ENCODE measurements at regions not wholly inside any gene's neighbourhood (a gene's known extent, or its start where the extent isn't known, plus 50 kb on each side); places are given as distances from the start of the nearest gene placed in this dataset.
A peak's percentile ranks its signal among the peaks of the same experiment; 100 is the strongest.

DNA sequence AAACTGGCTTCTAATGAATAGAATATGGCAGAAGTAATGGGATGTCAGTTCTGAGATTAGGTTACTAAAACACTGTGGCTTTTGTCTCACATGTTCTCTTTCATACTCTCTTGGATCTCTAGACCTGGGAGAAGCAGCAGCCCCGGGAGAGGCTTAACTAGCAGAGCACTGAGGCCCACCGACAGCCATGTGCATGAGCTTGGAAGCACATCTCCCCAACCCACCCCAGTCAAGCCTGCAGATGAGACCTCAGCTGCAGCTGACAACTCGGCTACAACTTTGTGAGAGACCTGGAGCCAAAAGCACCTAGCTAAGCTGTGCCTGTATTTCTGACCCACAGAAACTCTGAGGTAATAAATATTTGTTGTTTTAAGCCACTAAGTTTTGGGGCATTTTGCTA lies 100.8 kb downstream of the TRIM29 start:
- no peak for DNase-seq
- H3K9ac ChIP-seq (ENCODE audit: low read depth in 2 of 2, low read length in 2 of 2), result no peak overlapping the region
- H3K27me3 ChIP-seq, result no peaks in the 10 kb centered on the region
- H3K4me1 ChIP-seq, result no peaks in the 10 kb centered on the region
- intact Hi-C loops (cut with DNase I), result no loop called here
- H3K36me3 ChIP-seq, result no peaks in the 10 kb centered on the region
- no peak overlapping the region for H3K27ac ChIP-seq
- TF ChIP-seq, protein P1, sequence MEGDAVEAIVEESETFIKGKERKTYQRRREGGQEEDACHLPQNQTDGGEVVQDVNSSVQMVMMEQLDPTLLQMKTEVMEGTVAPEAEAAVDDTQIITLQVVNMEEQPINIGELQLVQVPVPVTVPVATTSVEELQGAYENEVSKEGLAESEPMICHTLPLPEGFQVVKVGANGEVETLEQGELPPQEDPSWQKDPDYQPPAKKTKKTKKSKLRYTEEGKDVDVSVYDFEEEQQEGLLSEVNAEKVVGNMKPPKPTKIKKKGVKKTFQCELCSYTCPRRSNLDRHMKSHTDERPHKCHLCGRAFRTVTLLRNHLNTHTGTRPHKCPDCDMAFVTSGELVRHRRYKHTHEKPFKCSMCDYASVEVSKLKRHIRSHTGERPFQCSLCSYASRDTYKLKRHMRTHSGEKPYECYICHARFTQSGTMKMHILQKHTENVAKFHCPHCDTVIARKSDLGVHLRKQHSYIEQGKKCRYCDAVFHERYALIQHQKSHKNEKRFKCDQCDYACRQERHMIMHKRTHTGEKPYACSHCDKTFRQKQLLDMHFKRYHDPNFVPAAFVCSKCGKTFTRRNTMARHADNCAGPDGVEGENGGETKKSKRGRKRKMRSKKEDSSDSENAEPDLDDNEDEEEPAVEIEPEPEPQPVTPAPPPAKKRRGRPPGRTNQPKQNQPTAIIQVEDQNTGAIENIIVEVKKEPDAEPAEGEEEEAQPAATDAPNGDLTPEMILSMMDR (IDR thresholded peaks at IDR 0.05), result no peak
- H3K4me3 ChIP-seq, result no peak overlapping the region
- no peaks in the 10 kb centered on the region for H3K9me3 ChIP-seq

DNA sequence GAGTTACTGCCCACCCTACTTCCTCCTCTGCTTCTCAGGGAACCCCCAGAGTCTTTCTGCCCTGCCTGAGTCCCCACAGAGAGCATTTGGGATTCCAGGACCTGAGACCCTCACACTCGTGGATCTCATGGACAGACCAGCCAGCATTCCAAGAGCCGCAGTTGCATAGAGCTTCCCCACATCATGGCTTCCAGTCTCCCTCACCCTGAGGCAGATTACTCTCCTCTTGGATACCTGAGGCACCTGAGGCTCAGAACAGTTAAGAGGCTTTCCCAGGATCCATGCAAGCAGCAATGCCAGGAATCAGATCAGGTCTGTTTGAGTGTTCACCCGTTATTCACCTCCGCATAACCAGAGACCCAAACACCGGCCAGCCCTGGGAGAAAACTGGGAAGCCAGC lies 102.2 kb downstream of the TRIM29 start:
- Histone ChIP-seq H3K36me3 (no peaks in the 10 kb centered on the region), H3K27ac (no peak overlapping the region), H3K9ac (ENCODE audit: low read depth in 2 of 2, low read length in 2 of 2) (no peak overlapping the region), H3K4me1 (no peaks in the 10 kb centered on the region), H3K4me3 (no peak overlapping the region), H3K27me3 (no peaks in the 10 kb centered on the region), H3K9me3 (no peaks in the 10 kb centered on the region)
- intact Hi-C loops (cut with DNase I), result no loop called here
- peak; percentile 5 for DNase-seq
- TF ChIP-seq, protein P1 (IDR thresholded peaks at IDR 0.05), result no peak

- Histone ChIP-seq H3K9ac (ENCODE audit: low read depth in 2 of 2, low read length in 2 of 2) (no peak overlapping the region), H3K4me3 (no peak overlapping the region), H3K27ac (no peak overlapping the region), H3K4me1 (no peaks in the 10 kb centered on the region), H3K9me3 (no peaks in the 10 kb centered on the region), H3K36me3 (no peaks in the 10 kb centered on the region), H3K27me3 (no peaks in the 10 kb centered on the region)
- DNase-seq, result no peak
- TF ChIP-seq, protein P1 (IDR thresholded peaks at IDR 0.05), result no peak
- intact Hi-C loops (cut with DNase I), result no loop called here
Observed at GRCh38 chr11:120034881-120035630, 102.9 kb downstream of the TRIM29 start.

DNA sequence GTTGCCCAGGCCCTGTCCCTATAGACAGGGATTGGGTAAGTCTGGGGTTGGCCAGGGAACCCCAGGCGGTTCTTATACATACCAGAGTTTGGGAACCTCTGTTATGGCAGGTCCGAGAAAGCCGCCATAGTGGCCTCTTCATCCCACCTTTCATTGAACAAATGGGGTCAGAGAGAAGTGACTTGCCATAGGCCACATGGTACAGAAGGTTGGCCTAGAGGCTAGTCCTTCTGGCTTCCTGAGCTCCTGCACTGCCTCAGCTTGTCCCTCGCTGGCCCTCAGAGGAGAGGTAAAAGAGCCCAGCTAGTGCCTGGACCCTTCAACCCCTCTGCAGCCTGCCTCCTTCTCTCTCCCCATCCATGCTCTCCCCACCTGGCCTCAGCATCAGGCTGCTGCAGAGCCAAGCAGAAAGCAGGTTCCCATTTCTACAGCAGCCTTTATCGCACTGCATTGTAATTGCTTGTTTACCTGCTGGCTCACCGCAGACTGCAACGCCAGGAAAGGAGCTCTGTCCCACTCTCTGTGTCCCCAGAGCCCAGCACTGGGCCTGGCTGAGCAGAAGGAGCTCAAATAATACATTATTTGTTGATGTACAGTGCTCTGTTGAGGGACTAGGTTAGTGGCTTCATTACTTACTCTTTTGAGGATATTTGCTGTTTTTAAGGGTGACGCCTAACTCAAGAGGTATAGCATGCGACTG lies 103.6 kb downstream of the TRIM29 start:
- Histone ChIP-seq H3K27ac (no peak overlapping the region), H3K4me3 (no peak overlapping the region), H3K4me1 (no peaks in the 10 kb centered on the region), H3K9ac (ENCODE audit: low read depth in 2 of 2, low read length in 2 of 2) (no peak overlapping the region), H3K36me3 (no peaks in the 10 kb centered on the region), H3K9me3 (no peaks in the 10 kb centered on the region), H3K27me3 (no peaks in the 10 kb centered on the region)
- TF ChIP-seq, protein P1 (IDR thresholded peaks at IDR 0.05), result no peak
- intact Hi-C loops (cut with DNase I), result no loop called here
- no peak for DNase-seq

- Histone ChIP-seq H3K36me3 (no peaks in the 10 kb centered on the region), H3K9me3 (no peaks in the 10 kb centered on the region), H3K27ac (no peak overlapping the region), H3K27me3 (no peaks in the 10 kb centered on the region), H3K9ac (ENCODE audit: low read depth in 2 of 2, low read length in 2 of 2) (no peak overlapping the region), H3K4me3 (no peak overlapping the region), H3K4me1 (no peaks in the 10 kb centered on the region)
- TF ChIP-seq, protein P1 (IDR thresholded peaks at IDR 0.05), result no peak
- intact Hi-C loops (cut with DNase I), result no loop called here
- DNase-seq, result no peak
Observed at GRCh38 chr11:120032766-120033390, 105.0 kb downstream of the TRIM29 start.
